ENCODE measurements at regions not wholly inside any gene's neighbourhood (a gene's known extent, or its start where the extent isn't known, plus 50 kb on each side); places are given as distances from the start of the nearest gene placed in this dataset.

DNA sequence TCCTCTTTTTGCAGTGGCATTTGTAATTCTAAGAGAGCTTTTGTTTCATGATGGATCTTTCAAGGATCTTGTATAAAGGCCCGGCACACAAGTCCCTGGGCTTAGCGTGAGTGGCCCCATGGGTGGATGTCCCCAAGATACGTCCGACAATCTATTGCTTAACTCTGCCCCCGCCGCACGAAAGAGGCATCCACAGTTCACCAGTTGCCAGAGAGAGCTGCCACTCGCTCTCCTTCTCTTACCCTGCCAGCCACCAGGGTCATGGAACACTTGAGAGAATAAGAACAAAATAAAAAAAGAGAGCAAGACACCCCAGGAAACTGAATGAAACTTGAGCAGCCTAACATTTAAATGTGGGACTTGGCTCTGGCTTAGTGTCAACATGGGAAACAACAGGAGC lies 92.3 kb downstream of the CTAGE1 start:
- DNase-seq: no peak

- no peak for DNase-seq
These were observed 93.3 kb downstream of the CTAGE1 start for GRCh38 chr18:22324191-22325131.

DNA sequence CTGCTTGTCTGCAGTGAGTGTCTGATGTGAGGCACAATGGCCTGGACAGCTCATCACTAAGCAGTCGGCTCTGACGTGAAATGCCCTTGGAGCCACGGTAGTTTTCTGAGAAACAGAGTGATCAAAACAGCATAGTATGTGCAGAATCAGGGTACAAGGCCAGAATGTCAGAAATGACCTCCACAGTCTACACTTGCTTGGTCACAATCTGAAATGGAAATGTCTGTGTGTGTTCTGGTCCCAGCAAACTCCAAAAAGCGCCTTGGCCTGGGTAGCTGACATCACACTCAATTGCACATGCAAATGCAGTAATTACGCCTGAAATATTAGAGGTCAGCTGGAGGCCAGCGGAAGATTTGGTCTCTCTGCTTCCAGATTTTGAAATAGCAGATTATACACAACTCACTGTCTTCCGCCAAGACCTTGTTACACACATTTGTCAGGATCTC lies 95.4 kb downstream of the CTAGE1 start:
- no peak for DNase-seq

- DNase-seq: no peak
These were observed 96.9 kb downstream of the CTAGE1 start for GRCh38 chr18:22320771-22321170.

GRCh38 chr18:22320155-22320554 lies 97.6 kb downstream of the CTAGE1 start:
- DNase-seq: no peak

DNA sequence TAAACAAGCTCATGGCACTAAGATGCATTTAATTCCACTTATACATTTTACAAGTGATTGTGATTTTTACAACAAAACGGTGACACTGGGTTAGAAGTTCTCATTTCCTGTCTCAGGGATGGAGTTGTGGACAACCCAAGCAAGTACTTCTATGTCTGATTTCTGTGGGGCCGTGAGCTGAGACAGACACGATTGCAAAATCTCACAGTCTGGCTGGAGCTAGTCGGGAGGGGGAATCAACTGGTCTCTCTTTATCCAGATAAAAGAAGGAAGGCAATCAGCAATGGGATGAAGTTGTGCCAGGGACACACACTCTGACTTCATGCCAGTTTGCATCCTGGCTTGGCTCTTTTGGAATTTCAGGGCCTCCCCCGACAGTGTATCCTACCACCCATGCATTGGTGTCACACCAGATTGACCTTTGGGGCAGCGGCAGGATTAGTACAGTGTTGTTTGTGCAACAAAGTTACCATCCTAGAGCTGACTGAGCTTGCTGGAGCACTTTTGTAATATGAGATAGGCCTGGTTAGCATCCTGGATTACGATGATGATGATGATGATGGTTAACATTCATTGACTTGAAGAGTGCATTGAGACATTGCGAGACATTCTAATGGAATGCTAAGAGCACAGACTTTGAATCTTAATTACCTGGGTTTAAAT lies 98.8 kb downstream of the CTAGE1 start:
- no peak for DNase-seq

DNA sequence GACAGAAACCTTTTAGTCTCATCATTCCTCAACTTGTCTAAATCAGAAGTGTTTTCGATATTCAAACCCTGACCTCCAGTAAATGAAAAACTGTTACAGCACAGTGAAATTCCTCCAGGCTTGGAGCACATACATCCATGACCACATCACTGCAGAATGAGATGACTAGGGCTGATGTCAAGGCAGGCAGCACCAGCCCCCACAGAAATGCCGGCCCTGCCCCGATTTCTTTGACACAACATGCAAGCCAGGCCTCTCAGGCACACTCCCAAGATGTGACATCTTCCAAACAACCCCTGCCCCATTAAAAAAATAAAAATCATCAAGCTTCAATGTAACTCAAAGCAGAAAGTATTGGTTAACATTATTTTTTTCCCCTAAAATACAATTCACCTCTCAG lies 103.3 kb downstream of the CTAGE1 start:
- no peak for DNase-seq

DNA sequence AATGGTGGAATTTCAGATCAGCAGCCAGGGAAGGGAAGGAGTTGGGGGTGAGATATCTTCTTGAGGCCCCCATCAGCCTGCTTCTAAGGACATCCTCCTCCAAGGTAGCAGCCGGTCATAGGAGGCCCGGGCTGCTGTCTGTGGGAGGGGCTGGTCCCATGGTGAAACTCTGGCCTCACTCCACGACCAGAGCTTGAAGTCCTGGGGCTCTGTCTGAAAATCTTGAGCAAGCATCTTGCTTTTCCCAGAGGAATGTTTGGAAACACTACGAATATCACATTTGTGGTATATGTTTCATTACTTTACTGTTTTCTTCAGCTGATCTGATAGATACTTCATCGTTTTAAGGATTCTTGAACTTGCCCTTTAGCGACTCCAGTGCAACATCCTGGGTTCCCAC lies 103.7 kb downstream of the CTAGE1 start:
- no peak for DNase-seq

DNA sequence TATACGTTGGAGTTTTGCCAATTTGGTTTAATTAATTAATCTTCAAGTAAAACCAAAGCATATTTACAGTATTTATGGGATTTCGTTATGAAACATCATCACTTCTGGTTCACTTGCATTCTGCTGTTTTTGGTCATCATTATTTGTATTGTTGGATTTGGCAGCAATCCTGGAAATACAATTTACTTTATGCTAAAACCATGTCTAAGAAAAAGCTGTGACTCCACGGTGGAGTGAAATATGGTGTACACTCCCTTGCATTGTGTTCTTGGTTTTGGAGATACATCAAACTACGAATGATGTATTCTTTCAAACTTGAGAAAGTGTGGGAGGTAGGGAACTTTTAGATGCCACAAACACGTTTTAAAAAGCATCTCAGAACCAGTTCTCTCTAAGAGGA lies 106.4 kb downstream of the CTAGE1 start:
- no peak for DNase-seq

DNA sequence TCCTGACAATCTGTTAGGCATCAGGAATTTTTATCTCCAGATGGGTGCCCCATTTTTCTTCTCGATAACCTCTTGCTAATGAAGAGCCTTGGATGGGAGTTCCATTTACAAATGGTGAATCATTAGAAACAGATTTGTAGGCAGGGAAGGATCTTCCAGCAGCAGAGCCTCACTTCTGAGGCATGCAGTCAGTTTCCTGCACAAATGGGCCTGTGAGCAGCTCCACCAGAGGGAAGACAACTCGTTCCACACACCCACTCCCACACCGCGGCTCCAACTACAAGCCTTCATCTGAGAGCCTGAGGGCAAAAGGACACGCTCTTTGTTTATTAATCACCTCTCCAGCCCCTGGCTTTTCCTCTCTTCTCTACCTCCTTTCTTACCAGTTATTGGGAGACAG lies 108.5 kb downstream of the CTAGE1 start:
- DNase-seq: no peak

DNA sequence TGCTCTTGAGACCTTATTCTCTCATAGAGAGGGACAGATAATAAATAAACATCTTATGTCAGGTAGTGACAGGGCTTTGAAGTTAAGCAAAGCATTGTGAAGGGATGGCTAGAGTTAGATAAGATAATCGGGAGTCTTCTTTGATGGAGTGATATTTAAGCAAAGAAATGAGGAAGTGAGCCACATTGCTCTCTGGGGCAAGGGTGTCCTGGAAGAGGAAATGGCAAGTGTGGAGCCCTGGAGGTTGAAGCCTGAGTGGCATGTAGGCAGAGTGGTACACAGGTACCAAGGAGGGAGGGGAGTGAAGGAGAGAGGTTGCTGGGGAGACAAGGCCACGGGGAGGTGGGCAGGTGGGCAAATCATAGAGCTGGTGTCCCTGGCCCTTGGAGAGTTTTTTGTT lies 110.2 kb downstream of the CTAGE1 start:
- no peak for DNase-seq

DNA sequence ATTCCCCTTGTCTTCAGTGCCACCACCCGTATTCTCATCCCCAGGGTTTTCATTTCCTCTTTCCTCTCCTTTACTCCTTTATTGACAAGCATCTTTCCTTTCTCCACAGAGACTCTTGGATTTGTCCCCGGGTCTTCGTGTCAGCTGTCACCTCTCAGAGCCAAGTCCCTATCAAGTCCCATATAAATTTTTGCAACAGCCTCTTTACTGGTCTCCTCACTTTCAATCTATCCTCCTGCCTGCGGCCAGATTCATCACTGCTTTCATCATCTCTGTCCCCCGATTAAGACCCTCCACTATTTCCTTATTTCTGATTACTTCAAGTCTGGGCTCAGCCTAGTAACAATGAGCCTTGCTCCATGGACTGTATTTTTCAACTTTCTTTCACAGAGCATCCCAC lies 113.8 kb downstream of the CTAGE1 start:
- no peak for DNase-seq

DNA sequence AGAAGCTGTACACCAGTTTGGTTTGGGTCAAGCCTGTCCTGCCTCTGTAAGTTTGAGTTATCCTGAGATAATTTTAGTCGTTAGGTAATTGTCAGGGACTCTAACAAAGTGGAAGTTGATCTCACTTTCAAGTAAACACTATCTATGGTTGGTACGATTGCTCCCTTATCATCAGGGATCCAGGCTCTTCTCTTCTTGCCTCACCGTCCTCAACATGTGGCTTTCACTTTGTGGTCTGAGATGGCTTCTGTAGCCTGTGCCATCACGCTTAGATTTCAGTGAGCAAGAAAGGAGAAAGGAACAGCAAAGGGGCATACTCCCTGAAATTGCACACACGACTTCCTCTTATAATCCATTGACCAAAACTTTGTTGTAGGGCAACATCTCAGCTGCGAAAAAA lies 115.6 kb downstream of the CTAGE1 start:
- DNase-seq: no peak

- no peak for DNase-seq
These were observed 116.8 kb downstream of the CTAGE1 start for GRCh38 chr18:22300665-22301636.

DNA sequence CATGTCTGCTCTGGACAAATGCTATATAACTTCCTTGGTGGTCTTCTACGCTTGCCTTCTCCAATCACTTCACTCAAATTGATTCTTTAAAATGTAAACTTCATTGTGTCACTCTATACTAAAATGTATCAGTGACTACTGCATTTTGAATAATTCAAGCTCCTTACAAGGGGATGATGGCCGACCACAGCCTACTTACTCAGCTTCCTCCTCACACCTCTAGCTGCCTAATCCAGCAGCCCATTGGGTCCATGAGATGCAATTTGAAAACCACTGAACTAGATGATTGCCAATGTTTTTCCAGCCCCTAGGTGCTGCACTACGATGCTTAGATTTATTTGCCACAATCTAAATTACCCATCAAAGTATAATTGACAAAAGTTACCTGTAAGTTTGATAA lies 120.7 kb downstream of the CTAGE1 start:
- DNase-seq: no peak

GRCh38 chr18:22296304-22296703 lies 121.4 kb downstream of the CTAGE1 start:
- no peak for DNase-seq

GRCh38 chr18:22293417-22293816 lies 124.0 kb downstream of the GATA6 start:
- DNase-seq: no peak

GRCh38 chr18:22290004-22290403 lies 120.6 kb downstream of the GATA6 start:
- DNase-seq: no peak

DNA sequence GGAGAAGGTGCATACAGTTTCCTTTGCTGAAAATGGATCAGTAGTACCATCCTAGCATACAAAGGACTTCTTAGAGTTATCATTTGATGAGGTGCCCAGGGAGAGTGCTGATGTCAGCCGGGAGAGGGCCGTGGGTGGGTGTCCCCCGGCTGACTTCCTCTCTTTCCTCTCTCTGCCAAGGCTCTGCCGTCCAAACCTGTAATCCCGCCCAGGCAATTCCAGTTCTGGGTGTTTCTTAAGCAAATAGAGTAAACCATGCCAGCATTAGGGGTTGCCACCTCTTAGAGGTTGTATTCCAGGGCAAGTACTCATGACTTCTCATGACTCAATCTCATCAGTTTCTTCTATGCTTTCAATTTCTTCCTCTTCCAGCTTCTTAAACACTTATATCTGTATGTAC lies 117.2 kb downstream of the GATA6 start:
- no peak for DNase-seq

GRCh38 chr18:22285361-22286140 lies 116.2 kb downstream of the GATA6 start:
- DNase-seq: no peak

- no peak for DNase-seq
These were observed 115.4 kb downstream of the GATA6 start for GRCh38 chr18:22284581-22285360.
